MM.1S (cell line): ENCODE measurements at regions not wholly inside any gene's neighbourhood (a gene's known extent, or its start where the extent isn't known, plus 50 kb on each side); places are given as distances from the start of the nearest gene placed in this dataset.

Experiments used
- DNase-seq: peaks from one replicate; pipeline ENCODE4 v3.0.0-alpha.2; 2015
- H2AFZ ChIP-seq: fragments of 300-600 bp; sonication (generic); 2 replicates; pipeline ENCODE4 v1.6.0; 2016; ENCODE audit warnings: antibody characterized with exemption, low read length
- H3F3A ChIP-seq: fragments of 300-600 bp; sonication (generic); 2 replicates; pipeline ENCODE4 v1.6.1; 2016; ENCODE audit warnings: mild to moderate bottlenecking, antibody characterized with exemption, low read length, moderate library complexity, mixed read lengths; ENCODE audit not compliant: insufficient read depth
- H3K27ac ChIP-seq: fragments of 300-600 bp; sonication (generic); 2 replicates; pipeline ENCODE4 v1.5.1; 2016; ENCODE audit warnings: mild to moderate bottlenecking, low read length
- H3K27me3 ChIP-seq: fragments of 300-600 bp; sonication (generic); replicated peaks from 2 replicates; pipeline ENCODE4 v1.6.0; 2016; ENCODE audit warnings: low read length; ENCODE audit not compliant: insufficient read depth
- H3K36me3 ChIP-seq: fragments of 300-600 bp; sonication (generic); replicated peaks from 2 replicates; pipeline ENCODE4 v1.6.1; 2016; ENCODE audit warnings: mild to moderate bottlenecking, low read length, mixed read lengths; ENCODE audit not compliant: insufficient read depth
- H3K4me1 ChIP-seq: fragments of 300-600 bp; sonication (generic); 2 replicates; pipeline ENCODE4 v1.6.1; 2016; ENCODE audit warnings: low read length, mixed read lengths
- H3K4me2 ChIP-seq: fragments of 300-600 bp; sonication (generic); 2 replicates; pipeline ENCODE4 v1.6.0; 2016; ENCODE audit warnings: low read depth, low read length
- H3K4me3 ChIP-seq: fragments of 300-600 bp; sonication (generic); 2 replicates; pipeline ENCODE4 v1.5.1; 2016; ENCODE audit warnings: low read length, mixed read lengths
- H3K79me2 ChIP-seq: fragments of 300-600 bp; sonication (generic); 2 replicates; pipeline ENCODE4 v1.6.1; 2016; ENCODE audit warnings: mixed run types, low read length, mixed read lengths
- H3K9ac ChIP-seq: fragments of 300-600 bp; sonication (generic); 2 replicates; pipeline ENCODE4 v1.6.1; 2016; ENCODE audit warnings: low read length, mixed read lengths
- H3K9me2 ChIP-seq: fragments of 300-600 bp; sonication (generic); replicated peaks from 2 replicates; pipeline ENCODE4 v1.6.1; 2016; ENCODE audit warnings: mild to moderate bottlenecking, low read length, mixed read lengths; ENCODE audit not compliant: insufficient read depth
- H3K9me3 ChIP-seq: fragments of 300-600 bp; sonication (generic); replicated peaks from 2 replicates; pipeline ENCODE4 v1.6.1; 2016; ENCODE audit warnings: mild to moderate bottlenecking, low read length, mixed read lengths; ENCODE audit not compliant: insufficient read depth
- H4K20me1 ChIP-seq: fragments of 300-600 bp; sonication (generic); 2 replicates; pipeline ENCODE4 v1.6.1; 2016; ENCODE audit warnings: mild to moderate bottlenecking, low read length, moderate library complexity, mixed read lengths; ENCODE audit not compliant: insufficient read depth
- EZH2 ChIP-seq: fragments of 300-600 bp; sonication (generic); optimal IDR thresholded peaks from 2 replicates; pipeline ENCODE3; 2017; ENCODE audit warnings: low read depth, mild to moderate bottlenecking, antibody characterized with exemption, low read length, mixed read lengths
- EZH2phosphoT487 ChIP-seq: fragments of 300-600 bp; sonication (generic); IDR thresholded peaks from 2 replicates; pipeline ENCODE4 v1.6.1; 2018; ENCODE audit warnings: antibody characterized with exemption, low read length
- TF ChIP-seq, protein P1 (sequence below): fragments of 300-600 bp; sonication (generic); IDR thresholded peaks from 2 replicates; pipeline ENCODE4 v1.5.1; 2016; ENCODE audit warnings: antibody characterized with exemption, low read length, mixed read lengths

DNA sequence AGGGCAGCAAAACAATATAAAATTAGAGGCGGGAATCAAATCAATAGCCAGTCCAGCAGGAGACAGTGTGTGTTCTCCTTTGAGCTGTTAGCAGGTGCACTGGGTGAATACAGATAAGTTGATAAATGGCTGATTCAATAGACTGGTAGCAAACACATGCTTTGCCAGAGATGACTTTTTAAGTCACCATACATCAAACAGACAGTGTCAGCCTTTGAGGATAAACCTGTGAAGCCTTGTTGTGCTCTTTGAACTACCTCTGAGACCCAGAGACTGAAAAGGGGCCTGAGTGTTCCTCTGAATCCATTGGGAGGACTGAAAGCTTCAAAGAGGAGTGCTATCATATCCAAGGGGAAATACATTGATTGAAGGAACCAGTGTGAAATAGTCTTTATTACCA is 301.9 kb downstream of the RASEF start:
- Histone ChIP-seq H3K36me3 (no peaks in the 10 kb centered on the region), H3K9me2 (no peaks in the 10 kb centered on the region)

DNA sequence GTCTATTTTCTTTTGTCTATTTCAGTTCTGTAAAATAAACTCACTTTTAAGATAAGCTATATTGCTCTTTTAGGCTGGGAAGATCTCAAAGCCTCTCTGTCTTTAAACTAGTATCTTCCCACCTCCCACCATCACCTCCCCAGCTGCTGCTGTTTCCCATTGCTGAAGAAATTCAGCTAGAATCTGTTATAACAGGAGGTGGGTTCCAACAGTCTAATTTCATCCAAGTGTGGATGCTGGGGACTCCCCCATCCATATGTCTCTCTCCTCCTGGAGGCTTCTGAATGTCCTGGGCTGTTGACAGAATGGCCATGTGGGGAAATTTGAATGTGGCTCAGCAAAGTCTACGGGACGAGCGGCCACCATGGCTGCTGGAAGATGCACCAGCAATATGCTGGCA is 301.0 kb downstream of the RASEF start:
- no peak overlapping the region for H3K4me3 ChIP-seq
- no peaks in the 10 kb centered on the region for H3K36me3 ChIP-seq
- TF ChIP-seq EZH2phosphoT487, result no peak
- TF ChIP-seq, protein P1, sequence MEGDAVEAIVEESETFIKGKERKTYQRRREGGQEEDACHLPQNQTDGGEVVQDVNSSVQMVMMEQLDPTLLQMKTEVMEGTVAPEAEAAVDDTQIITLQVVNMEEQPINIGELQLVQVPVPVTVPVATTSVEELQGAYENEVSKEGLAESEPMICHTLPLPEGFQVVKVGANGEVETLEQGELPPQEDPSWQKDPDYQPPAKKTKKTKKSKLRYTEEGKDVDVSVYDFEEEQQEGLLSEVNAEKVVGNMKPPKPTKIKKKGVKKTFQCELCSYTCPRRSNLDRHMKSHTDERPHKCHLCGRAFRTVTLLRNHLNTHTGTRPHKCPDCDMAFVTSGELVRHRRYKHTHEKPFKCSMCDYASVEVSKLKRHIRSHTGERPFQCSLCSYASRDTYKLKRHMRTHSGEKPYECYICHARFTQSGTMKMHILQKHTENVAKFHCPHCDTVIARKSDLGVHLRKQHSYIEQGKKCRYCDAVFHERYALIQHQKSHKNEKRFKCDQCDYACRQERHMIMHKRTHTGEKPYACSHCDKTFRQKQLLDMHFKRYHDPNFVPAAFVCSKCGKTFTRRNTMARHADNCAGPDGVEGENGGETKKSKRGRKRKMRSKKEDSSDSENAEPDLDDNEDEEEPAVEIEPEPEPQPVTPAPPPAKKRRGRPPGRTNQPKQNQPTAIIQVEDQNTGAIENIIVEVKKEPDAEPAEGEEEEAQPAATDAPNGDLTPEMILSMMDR, result no peak
- TF ChIP-seq EZH2, result no peak
- H3K9me3 ChIP-seq, result no peaks in the 10 kb centered on the region
- no peak overlapping the region for H3K9ac ChIP-seq
- no peaks in the 10 kb centered on the region for H3K27me3 ChIP-seq
- no peaks in the 10 kb centered on the region for H4K20me1 ChIP-seq
- no peak overlapping the region for H2AFZ ChIP-seq
- no peak for DNase-seq
- H3K27ac ChIP-seq, result no peak overlapping the region
- H3F3A ChIP-seq, result no peaks in the 10 kb centered on the region
- H3K4me2 ChIP-seq, result no peak overlapping the region
- H3K79me2 ChIP-seq, result no peaks in the 10 kb centered on the region
- no peaks in the 10 kb centered on the region for H3K9me2 ChIP-seq
- no peaks in the 10 kb centered on the region for H3K4me1 ChIP-seq

More for the DNA sequence above, 301.9 kb downstream of the RASEF start:
- Histone ChIP-seq H3K9ac (no peak overlapping the region), H2AFZ (no peak overlapping the region), H4K20me1 (no peaks in the 10 kb centered on the region), H3K4me3 (no peak overlapping the region), H3K4me1 (no peaks in the 10 kb centered on the region), H3K79me2 (no peaks in the 10 kb centered on the region), H3K27me3 (no peaks in the 10 kb centered on the region), H3F3A (no peaks in the 10 kb centered on the region), H3K27ac (no peak overlapping the region), H3K4me2 (no peak overlapping the region), H3K9me3 (no peaks in the 10 kb centered on the region)
- no peak for DNase-seq
- no peak for TF ChIP-seq EZH2phosphoT487
- TF ChIP-seq, protein P1, result no peak

DNA sequence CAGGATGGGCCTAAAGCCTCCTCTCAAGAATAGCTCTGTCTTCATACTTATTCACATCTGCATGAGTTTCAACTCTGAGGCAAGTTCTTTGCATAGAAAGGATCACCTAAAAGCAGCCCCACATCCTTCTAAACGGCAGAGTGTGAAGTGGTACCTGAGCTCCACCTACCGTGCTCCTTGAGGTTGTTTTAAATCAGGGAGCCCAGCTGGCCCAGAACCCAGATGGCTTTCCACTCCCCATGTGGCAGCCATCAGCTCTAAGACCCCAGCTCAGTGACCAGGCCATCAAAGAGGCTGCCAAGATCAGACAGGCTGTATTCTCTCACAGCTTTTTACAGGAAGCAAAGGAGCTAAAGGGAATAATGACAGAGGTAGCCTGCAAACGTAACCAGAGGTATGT is 299.3 kb downstream of the RASEF start:
- DNase-seq, result no peak
- Histone ChIP-seq H4K20me1 (no peaks in the 10 kb centered on the region), H2AFZ (no peak overlapping the region), H3K9ac (no peak overlapping the region), H3K27me3 (no peaks in the 10 kb centered on the region), H3K9me2 (no peaks in the 10 kb centered on the region), H3F3A (no peaks in the 10 kb centered on the region), H3K27ac (no peak overlapping the region), H3K36me3 (no peaks in the 10 kb centered on the region), H3K79me2 (no peaks in the 10 kb centered on the region), H3K4me2 (no peak overlapping the region), H3K4me3 (no peak overlapping the region), H3K9me3 (no peaks in the 10 kb centered on the region), H3K4me1 (no peaks in the 10 kb centered on the region)
- TF ChIP-seq, protein P1, result no peak
- no peak for TF ChIP-seq EZH2phosphoT487
- no peak for TF ChIP-seq EZH2
